Neural cell (in vitro differentiated cells): ENCODE measurements at regions not wholly inside any gene's neighbourhood (a gene's known extent, or its start where the extent isn't known, plus 50 kb on each side); places are given as distances from the start of the nearest gene placed in this dataset.

Source experiments
- H2AFZ ChIP-seq: fragments of 200-600, 300-800 bp; sonication (generic), shearing (Covaris generic); 2 replicates; pipeline ENCODE4 v1.6.0; 2014; ENCODE audit warnings: low read depth, mild to moderate bottlenecking, antibody characterized with exemption, low read length, moderate library complexity
- H3F3A ChIP-seq: fragments of 200-600 bp; shearing (Covaris generic); 2 replicates; pipeline ENCODE4 v1.6.1; 2016; ENCODE audit warnings: mild to moderate bottlenecking, moderate library complexity, mixed read lengths, antibody characterized with exemption, low read length; ENCODE audit not compliant: insufficient read depth, poor library complexity, severe bottlenecking
- H3K27ac ChIP-seq: fragments of 200-600, 300-800 bp; sonication (generic), shearing (Covaris generic); 2 replicates; pipeline ENCODE4 v1.5.1; 2014; ENCODE audit warnings: mild to moderate bottlenecking, low read length, moderate library complexity
- H3K27me3 ChIP-seq: fragments of 300-800, 200-600 bp; sonication (generic), shearing (Covaris generic); 2 replicates; pipeline ENCODE4 v1.6.0; 2014; ENCODE audit warnings: mild to moderate bottlenecking, low read depth, low read length, moderate library complexity; ENCODE audit not compliant: insufficient read depth
- H3K36me3 ChIP-seq: fragments of 300-800, 200-600 bp; sonication (generic), shearing (Covaris generic); 2 replicates; pipeline ENCODE4 v1.5.1; 2014; ENCODE audit warnings: mild to moderate bottlenecking, antibody characterized with exemption, low read length, moderate library complexity; ENCODE audit not compliant: insufficient read depth
- H3K4me2 ChIP-seq: fragments of 300-800, 200-600 bp; sonication (generic), shearing (Covaris generic); 2 replicates; pipeline ENCODE4 v1.6.0; 2014; ENCODE audit warnings: mild to moderate bottlenecking, low read length
- H3K4me3 ChIP-seq: fragments of 300-800, 200-600 bp; sonication (generic), shearing (Covaris generic); 2 replicates; pipeline ENCODE4 v1.5.1; 2014; ENCODE audit warnings: mild to moderate bottlenecking, low read length, moderate library complexity
- H3K79me2 ChIP-seq: fragments of 200-600 bp; shearing (Covaris generic); replicated peaks from 2 replicates; pipeline ENCODE4 v1.6.0; 2014; ENCODE audit warnings: mild to moderate bottlenecking, low read length, moderate library complexity; ENCODE audit not compliant: insufficient read depth
- H3K9ac ChIP-seq: fragments of 300-800, 200-600 bp; sonication (generic), shearing (Covaris generic); 2 replicates; pipeline ENCODE4 v1.6.1; 2016; ENCODE audit warnings: mild to moderate bottlenecking, low read length, mixed read lengths
- H3K9me2 ChIP-seq: fragments of 200-600 bp; shearing (Covaris generic); 2 replicates; pipeline ENCODE4 v1.6.1; 2016; ENCODE audit warnings: mild to moderate bottlenecking, low read length, mixed read lengths; ENCODE audit not compliant: insufficient read depth
- H3K9me3 ChIP-seq: fragments of 200-600, 300-800 bp; sonication (generic), shearing (Covaris generic); 2 replicates; pipeline ENCODE4 v1.6.1; 2016; ENCODE audit warnings: mild to moderate bottlenecking, mixed run types, low read length, moderate library complexity, mixed read lengths
- H4K20me1 ChIP-seq: fragments of 200-600 bp; shearing (Covaris generic); 2 replicates; pipeline ENCODE4 v1.6.1; 2016; ENCODE audit warnings: mild to moderate bottlenecking, mixed run types; ENCODE audit not compliant: insufficient read depth
- EP300 ChIP-seq: fragments of 450-650 bp; conservative IDR thresholded peaks from 2 replicates; pipeline ENCODE4 v1.6.1; 2014; ENCODE audit warnings: antibody characterized with exemption, mild to moderate bottlenecking, moderate library complexity; ENCODE audit not compliant: poor library complexity, severe bottlenecking
- EZH2 ChIP-seq: fragments of 200-600, 300-800 bp; shearing (Covaris generic), sonication (generic); IDR thresholded peaks from 2 replicates; pipeline ENCODE4 v1.6.1; 2014; ENCODE audit warnings: antibody characterized with exemption, low read length, borderline replicate concordance, mild to moderate bottlenecking; ENCODE audit not compliant: insufficient read depth, poor library complexity, severe bottlenecking
- MXI1 ChIP-seq: fragments of 450-650 bp; conservative IDR thresholded peaks from 2 replicates; pipeline ENCODE4 v1.6.1; 2014; ENCODE audit warnings: antibody characterized with exemption, mild to moderate bottlenecking; ENCODE audit not compliant: poor library complexity, severe bottlenecking
- POLR2AphosphoS5 ChIP-seq: IDR thresholded peaks from 2 replicates; pipeline ENCODE4 v1.6.1; 2012
- RAD21 ChIP-seq: fragments of 450-650 bp; conservative IDR thresholded peaks from 2 replicates; pipeline ENCODE4 v1.6.1; 2014; ENCODE audit warnings: antibody characterized with exemption, mild to moderate bottlenecking, moderate library complexity
- TAF1 ChIP-seq: IDR thresholded peaks from 2 replicates; pipeline ENCODE4 v1.6.1; 2012; ENCODE audit warnings: low read depth
- TF ChIP-seq, protein P1 (sequence below): fragments of 450-650 bp; IDR thresholded peaks from 2 replicates; pipeline ENCODE4 v1.5.1; 2014; ENCODE audit warnings: antibody characterized with exemption, mild to moderate bottlenecking, moderate library complexity; ENCODE audit not compliant: poor library complexity, severe bottlenecking
- TF ChIP-seq, protein P2 (sequence below): IDR thresholded peaks from 2 replicates; pipeline ENCODE4 v1.6.1; 2012; ENCODE audit warnings: borderline replicate concordance

DNA sequence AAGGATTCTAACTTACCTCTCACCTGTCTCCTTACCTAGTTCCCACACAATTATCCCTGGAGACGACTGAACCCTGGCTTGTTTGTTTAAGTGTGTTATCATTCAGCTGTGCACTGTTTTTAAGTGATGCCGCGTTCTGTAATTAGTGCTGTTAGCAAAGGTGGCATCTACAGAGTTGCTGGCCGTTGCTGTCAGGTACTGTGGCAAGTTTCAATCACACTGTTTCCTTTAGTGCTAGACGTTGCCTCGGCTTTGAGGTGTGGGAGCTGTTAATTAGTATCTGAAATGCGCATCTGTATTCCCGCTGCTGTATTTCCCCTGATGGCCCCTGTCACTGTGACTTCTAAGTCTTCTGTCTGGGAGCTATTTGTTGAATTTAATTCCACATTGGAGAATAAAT, 193.8 kb upstream of the GAS1 start:
- no peaks in the 10 kb centered on the region for H3F3A ChIP-seq
- no peaks in the 10 kb centered on the region for H3K9me2 ChIP-seq
- no peaks in the 10 kb centered on the region for H3K9me3 ChIP-seq
- H2AFZ ChIP-seq, result no peak overlapping the region
- no peaks in the 10 kb centered on the region for H4K20me1 ChIP-seq
- no peak overlapping the region for H3K9ac ChIP-seq
- H3K36me3 ChIP-seq, result no peaks in the 10 kb centered on the region
- H3K79me2 ChIP-seq, result no peaks in the 10 kb centered on the region
- peak overlapping the region; percentile 24 for H3K4me3 ChIP-seq
- H3K27ac ChIP-seq, result no peak overlapping the region
- H3K4me2 ChIP-seq, result no peak overlapping the region
- no peaks in the 10 kb centered on the region for H3K27me3 ChIP-seq
- peak; percentile 63 for TF ChIP-seq EP300
- TF ChIP-seq POLR2AphosphoS5, result peak; percentile 48
- no peak for TF ChIP-seq MXI1

DNA sequence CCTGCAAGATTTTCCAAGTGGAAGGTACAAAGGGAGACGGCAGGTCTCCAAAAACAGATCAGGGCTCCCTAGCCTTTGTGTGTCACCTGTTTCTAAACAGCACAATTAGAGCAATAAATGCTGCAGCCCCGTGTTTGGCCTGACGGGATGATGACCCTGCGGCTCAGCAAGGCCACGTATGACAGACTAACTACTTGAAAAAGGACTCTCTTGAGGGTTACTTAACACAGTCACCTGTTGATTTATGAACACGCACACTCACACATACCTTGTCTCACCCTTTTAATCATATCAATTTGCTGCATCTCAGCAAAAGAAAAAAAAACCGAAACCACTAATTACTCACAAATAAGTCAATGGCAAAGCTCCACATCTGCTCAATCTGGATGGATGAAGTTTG, 199.6 kb upstream of the GAS1 start:
- Histone ChIP-seq H3K27ac (no peak overlapping the region), H4K20me1 (no peaks in the 10 kb centered on the region)

DNA sequence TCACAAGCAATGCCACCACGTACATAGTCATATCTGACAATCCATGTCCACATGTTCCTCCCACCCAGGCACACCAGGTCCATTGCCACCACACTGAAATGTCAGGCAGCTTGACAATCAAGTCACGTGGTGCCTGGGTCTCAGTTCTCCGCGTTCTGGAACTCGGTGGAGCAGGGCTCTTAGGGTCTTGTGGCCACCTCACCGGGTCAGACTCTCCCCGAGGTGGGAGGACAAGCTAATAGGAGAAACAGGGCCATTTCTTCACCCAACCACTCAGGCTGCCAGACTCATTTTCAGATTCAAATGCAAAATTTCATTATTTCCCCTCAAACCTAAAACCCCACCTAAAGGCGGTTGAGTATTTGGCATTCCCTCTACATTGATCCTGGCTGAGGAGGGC, 200.5 kb upstream of the GAS1 start:
- Histone ChIP-seq H3K9me3 (no peaks in the 10 kb centered on the region), H3K27me3 (no peaks in the 10 kb centered on the region), H3K4me3 (no peak overlapping the region), H3K9ac (no peak overlapping the region), H3K79me2 (no peaks in the 10 kb centered on the region), H2AFZ (no peak overlapping the region), H3K4me2 (no peak overlapping the region), H3F3A (no peaks in the 10 kb centered on the region), H3K36me3 (no peaks in the 10 kb centered on the region), H4K20me1 (no peaks in the 10 kb centered on the region), H3K27ac (no peak overlapping the region), H3K9me2 (no peaks in the 10 kb centered on the region)
- TF ChIP-seq MXI1 (no peak), EZH2 (no peak), EP300 (no peak), RAD21 (no peak), TAF1 (no peak)
- TF ChIP-seq, protein P1, sequence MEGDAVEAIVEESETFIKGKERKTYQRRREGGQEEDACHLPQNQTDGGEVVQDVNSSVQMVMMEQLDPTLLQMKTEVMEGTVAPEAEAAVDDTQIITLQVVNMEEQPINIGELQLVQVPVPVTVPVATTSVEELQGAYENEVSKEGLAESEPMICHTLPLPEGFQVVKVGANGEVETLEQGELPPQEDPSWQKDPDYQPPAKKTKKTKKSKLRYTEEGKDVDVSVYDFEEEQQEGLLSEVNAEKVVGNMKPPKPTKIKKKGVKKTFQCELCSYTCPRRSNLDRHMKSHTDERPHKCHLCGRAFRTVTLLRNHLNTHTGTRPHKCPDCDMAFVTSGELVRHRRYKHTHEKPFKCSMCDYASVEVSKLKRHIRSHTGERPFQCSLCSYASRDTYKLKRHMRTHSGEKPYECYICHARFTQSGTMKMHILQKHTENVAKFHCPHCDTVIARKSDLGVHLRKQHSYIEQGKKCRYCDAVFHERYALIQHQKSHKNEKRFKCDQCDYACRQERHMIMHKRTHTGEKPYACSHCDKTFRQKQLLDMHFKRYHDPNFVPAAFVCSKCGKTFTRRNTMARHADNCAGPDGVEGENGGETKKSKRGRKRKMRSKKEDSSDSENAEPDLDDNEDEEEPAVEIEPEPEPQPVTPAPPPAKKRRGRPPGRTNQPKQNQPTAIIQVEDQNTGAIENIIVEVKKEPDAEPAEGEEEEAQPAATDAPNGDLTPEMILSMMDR, result no peak

More for the DNA sequence above, 199.6 kb upstream of the GAS1 start:
- no peak overlapping the region for H3K9ac ChIP-seq
- no peaks in the 10 kb centered on the region for H3F3A ChIP-seq
- no peak overlapping the region for H2AFZ ChIP-seq
- TF ChIP-seq RAD21 (no peak), MXI1 (no peak), EP300 (no peak), POLR2AphosphoS5 (no peak)
- TF ChIP-seq, protein P2, sequence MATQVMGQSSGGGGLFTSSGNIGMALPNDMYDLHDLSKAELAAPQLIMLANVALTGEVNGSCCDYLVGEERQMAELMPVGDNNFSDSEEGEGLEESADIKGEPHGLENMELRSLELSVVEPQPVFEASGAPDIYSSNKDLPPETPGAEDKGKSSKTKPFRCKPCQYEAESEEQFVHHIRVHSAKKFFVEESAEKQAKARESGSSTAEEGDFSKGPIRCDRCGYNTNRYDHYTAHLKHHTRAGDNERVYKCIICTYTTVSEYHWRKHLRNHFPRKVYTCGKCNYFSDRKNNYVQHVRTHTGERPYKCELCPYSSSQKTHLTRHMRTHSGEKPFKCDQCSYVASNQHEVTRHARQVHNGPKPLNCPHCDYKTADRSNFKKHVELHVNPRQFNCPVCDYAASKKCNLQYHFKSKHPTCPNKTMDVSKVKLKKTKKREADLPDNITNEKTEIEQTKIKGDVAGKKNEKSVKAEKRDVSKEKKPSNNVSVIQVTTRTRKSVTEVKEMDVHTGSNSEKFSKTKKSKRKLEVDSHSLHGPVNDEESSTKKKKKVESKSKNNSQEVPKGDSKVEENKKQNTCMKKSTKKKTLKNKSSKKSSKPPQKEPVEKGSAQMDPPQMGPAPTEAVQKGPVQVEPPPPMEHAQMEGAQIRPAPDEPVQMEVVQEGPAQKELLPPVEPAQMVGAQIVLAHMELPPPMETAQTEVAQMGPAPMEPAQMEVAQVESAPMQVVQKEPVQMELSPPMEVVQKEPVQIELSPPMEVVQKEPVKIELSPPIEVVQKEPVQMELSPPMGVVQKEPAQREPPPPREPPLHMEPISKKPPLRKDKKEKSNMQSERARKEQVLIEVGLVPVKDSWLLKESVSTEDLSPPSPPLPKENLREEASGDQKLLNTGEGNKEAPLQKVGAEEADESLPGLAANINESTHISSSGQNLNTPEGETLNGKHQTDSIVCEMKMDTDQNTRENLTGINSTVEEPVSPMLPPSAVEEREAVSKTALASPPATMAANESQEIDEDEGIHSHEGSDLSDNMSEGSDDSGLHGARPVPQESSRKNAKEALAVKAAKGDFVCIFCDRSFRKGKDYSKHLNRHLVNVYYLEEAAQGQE, result no peak
- TF ChIP-seq, protein P1, result no peak
- H3K79me2 ChIP-seq, result no peaks in the 10 kb centered on the region
- H3K9me3 ChIP-seq, result no peaks in the 10 kb centered on the region
- no peak overlapping the region for H3K4me3 ChIP-seq
- H3K4me2 ChIP-seq, result no peak overlapping the region
- H3K9me2 ChIP-seq, result no peaks in the 10 kb centered on the region
- no peaks in the 10 kb centered on the region for H3K36me3 ChIP-seq
- no peaks in the 10 kb centered on the region for H3K27me3 ChIP-seq
